Globus pallidus (tissue), 1 donor: ENCODE measurements at regions not wholly inside any gene's neighbourhood (a gene's known extent, or its start where the extent isn't known, plus 50 kb on each side); places are given as distances from the start of the nearest gene placed in this dataset.
"Not testable (repeated sequence)": the region's sequence is repeated elsewhere in the genome, so short reads cannot be mapped to it uniquely, and the experiment has no call there.

Experiments
- DNase-seq: peaks from one replicate; pipeline ENCODE4 v3.0.0-alpha.2; 2015; ENCODE audit warnings: low spot score

DNA sequence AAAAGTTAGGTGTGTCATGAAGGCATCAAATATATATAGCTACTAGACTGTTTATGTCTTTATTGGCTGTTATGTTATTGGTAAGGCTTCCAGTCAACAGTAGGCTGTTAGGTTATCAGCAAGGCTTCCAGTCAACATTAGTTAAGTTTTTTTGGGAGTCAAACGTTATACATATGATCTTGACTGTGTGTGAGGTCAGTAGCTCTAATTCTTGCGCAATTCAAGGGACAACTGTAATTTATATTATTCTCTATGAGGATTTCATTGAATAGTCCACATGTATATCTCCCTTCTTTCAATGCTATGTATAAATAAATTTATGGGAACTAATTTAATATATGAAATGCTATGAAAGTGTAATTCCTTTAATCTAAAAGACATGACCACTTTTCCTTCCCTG lies 757.5 kb upstream of the TMEFF2 start:
- no peak for DNase-seq

DNA sequence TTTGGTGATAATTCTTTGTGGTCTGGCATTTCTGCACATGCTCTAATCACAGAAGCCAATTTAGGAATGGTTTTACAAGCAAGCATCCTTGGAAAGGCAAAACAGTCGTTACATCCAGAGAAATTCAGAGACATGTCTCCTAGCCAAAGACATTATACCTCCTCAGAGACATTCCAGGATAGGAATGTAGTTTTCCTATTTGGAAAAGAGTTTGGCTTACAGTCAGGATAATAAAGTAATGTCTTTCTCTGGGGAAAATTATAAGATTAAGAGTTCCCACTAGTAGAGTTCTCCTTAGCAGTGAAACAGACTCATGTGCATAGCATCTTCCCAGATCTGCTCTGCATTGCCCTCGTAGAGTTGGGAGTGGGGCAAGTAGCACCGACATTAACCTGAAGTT lies 753.6 kb upstream of the TMEFF2 start:
- no peak for DNase-seq

DNA sequence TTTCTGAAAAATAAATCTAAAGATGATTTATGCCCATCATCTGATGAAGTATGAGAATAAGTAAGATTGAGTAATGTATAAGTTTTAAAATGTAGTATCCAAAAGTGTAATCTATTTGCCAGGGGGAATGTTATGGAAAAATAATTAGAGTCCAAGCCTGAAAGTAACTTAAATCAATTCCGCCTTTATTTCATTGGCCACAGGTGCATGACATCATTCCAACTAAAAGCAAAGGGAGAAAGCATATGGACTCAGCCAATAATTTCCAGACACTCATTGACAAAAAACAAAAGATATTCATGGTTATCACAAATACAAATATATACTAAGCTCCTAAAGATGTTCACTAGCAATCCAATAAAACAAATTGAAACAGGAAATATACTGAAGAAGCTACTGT lies 752.6 kb upstream of the TMEFF2 start:
- DNase-seq, result no peak

DNA sequence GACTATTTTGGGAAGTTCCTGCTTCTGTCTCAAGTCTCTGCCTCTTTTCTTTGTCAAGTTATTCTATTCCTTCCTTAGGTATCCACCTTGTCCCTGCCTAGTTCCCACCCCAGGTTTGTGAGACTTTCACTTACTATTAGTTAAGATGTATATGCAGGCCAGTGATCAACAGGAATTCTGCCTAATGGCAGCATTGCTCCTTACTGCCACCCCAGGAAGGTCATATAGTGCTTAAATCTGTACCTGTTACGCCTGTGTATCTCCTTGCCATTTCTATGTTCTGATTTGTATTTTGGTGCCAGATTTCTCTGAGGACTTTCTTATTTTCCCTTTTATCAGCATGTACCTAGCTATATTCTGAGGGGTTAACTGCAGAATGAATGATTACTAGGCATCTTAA lies 746.0 kb upstream of the TMEFF2 start:
- no peak for DNase-seq

DNA sequence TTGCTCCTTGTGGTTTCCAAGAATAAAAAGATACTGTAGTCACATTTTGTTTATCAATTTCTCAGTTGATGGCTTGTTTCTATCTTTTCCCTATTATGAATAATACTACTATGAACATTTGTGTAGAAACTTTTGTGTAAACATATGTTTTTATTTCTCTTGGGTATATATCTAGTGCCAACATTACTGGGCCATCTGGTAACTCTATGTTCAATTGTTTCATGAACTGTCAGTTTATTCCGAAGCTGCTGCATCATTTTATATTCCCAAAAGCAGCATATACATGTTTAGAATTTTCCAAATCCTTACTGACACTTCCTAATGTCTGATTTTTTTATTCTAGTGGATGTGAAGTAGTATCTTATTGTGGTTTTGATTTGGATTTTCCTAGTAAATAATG lies 737.6 kb upstream of the TMEFF2 start:
- no peak for DNase-seq

DNA sequence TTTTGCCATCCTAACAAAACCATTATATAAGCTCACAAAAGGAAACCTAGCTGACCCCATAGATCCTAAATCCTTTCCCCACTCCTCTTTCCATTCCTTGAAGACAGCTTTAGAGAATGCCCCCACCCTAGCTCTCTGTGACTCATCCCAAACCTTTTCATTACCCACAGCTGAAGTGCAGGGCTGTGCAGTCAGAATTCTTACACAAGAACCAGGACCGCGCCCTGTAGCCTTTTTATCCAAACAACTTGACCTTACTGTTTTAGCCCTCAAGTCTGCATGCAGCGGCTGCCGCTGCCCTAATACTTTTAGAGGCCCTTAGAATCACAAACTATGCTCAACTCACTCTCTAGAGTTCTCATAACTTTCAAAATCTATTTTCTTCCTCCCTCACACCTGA lies 726.9 kb upstream of the TMEFF2 start:
- not testable (repeated sequence) for DNase-seq

DNA sequence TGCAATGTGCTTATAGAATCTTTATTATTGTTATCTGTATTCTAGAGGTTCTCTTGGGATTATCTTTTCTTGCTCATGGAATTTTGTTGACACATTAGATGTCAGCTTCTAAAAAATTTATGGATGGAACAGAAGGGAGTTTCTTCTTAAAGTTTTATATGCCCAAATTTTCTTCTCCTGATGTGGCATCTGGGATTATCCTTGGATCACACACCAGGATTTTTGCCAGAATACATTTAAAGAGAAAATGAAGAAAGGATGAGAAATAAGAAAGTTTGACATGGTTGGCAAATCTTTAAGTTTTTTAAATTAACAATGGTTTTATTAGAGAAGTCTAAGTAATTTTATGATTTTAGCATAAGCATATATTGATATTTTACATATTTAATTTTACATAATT lies 706.7 kb upstream of the TMEFF2 start:
- no peak for DNase-seq

DNA sequence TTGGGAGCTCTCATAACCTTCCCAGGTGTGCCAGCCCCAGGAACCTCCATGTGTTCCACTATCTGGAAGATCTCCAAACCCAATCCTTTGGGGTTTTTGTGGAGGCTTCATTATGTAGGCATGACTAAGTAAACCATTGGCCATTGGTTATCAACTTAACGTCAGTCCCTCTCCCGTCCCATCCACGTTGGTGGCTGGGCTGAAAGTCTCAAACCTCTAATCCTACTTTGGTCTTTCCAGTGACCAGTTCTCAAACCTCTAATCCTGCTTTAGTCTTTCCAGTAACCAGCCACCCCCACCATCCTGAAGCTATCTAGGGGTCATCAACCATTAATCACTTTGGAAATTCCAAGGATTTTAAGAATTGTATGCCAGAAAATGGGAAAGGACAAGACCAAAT lies 704.7 kb upstream of the TMEFF2 start:
- no peak for DNase-seq

DNA sequence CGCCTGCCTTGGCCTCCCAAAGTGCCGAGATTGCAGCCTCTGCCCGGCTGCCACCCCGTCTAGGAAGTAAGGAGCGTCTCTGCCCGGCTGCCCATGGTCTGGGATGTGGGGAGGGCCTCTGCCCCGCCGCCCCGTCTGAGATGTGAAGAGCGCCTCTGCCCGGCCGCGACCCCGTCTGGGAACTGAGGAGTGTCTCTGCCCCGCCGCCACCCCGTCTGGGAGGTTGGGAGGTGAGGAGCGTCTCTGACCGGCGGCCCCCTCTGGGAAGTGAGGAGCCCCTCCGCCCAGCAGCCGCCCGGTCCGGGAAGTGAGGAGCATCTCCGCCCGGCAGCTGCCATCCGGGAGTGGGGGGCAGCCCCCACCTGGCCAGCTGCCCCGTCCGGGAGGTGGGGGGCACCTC lies 699.2 kb upstream of the TMEFF2 start:
- not testable (repeated sequence) for DNase-seq

DNA sequence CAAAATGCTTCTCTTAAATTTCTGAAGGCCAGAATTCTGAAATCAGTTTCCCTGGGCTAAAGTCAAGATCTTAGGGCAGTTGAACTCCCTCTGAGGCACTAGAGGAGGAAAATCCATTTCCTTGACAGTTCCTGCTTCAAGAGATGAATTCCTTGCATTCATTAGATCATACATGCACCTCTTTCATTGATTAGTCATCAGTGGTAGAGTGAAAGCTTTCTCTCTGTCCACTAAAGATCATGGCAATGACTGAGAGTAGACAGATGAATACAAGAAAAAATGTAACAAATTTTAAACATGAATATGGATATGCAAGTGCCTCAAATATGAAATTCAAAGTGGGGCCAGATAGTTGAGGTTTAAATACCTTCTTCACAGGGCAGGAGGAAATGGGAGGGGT lies 693.4 kb upstream of the TMEFF2 start:
- DNase-seq, result no peak

DNA sequence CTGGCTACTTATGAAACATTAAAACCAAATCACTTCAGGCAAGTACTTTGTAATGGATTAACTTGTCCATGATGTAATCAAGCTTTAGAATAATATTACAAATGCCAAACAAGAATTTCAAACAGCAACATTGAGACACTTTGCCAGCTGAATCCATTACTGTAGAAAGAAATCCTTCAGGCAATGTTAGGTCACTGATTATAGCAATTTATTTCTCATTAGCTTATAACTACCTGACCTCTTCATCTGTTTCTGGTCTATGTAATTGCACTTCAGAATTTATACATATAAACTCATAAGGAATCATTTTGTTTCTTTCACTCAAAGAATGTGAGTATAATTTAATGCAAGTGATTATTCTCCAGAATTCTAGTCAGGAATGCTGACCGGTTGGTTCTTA lies 692.6 kb upstream of the TMEFF2 start:
- DNase-seq, result no peak

DNA sequence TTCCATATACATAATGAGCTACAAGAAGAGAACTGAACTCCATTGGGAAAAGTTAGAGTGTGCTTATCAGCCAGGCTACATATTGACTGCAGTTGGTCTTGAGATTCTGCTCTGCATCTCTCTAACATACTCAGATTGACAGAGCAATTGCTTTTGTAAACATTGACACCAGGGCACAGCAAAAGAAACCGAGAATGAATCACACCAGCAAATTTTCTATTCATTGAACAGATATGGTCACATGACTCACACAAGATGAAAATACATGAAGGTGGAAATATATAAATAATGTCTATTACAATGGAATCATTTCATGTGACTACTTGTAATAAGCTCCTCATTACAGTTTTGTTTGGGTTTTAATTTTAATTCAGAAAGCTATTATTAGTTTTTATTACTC lies 691.9 kb upstream of the TMEFF2 start:
- no peak for DNase-seq

DNA sequence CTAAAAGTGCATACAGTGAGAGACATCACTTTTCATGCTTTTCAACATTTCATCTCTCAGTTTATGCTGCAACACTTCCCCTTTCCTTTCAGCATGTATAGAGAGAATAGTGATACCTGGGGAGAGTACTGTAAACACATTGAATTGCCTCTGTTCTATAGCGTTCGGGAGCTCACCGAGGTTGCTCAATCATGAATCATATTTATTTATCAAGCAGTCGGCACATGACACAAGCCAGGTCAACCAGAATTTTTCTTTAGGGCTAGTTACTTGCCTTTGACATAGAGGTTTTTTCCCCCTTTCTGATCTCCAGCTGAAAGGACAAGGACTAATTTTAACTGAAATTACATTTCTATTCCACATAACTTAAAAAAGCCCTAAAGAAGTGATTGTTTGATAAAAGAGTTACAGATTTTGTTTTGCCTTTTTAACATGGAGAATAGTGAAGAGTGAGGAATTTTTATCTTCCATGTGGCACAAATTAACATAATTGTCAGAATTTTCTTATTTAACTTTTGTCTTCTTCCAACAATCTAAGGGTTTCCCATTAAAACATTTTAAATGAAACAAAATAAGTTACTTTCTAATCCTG lies 690.9 kb upstream of the TMEFF2 start:
- DNase-seq, result no peak

DNA sequence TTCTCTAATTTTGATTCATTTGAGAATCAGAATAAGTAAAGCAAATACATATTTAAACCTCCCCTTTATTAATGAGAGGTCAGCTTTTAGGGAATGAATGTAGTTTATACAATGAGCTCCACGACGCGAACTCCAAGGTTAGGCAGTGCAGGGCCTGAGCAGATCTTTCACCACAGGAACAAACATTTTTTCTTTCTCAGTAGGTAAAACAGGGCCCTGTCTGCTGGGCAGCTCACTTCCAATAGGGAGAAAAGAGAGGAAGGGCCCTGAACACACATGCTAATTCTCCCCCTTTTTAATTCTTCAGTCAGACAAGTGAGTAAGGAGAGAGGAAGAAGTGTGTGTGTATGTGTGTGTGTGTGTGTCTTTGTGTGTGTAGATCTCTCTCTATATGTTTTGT lies 682.4 kb upstream of the TMEFF2 start:
- DNase-seq, result no peak

DNA sequence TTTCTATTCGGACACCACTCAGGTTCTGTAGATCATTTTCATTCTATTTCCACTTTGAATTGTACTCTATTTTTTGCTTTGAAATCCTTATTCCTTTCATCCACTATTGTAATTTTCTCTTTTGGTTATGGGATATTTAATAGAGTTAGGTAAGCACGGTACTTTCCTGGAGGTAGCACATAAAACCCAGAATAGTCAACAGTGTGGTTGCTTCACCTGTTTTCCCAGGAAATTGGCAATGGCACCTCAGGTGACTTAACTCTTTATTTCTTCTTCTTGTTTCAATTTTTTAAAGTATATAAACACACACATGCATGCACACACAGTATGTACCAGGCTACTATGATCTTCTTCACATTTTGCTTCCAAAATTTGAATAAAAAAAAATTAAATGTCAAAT lies 682.0 kb upstream of the TMEFF2 start:
- DNase-seq, result no peak

DNA sequence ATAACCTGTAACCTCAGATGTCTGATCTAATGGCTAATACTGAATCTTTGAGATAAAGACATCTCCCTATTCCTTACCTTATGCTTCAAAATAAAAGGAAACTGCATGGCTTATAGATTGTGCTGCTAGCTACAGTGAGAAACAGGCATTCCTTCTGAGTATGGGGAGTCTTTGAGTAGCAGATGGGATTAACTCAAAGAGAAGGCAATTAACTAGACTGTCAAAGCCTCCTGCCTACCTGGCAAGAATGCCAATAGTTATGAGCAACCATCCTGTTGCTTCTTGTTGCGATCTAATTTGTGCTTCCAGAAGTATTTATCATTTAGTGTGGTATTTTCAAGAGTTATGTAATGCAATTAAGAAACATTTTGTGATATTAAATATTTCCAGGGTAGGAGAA lies 660.0 kb upstream of the TMEFF2 start:
- DNase-seq, result no peak

DNA sequence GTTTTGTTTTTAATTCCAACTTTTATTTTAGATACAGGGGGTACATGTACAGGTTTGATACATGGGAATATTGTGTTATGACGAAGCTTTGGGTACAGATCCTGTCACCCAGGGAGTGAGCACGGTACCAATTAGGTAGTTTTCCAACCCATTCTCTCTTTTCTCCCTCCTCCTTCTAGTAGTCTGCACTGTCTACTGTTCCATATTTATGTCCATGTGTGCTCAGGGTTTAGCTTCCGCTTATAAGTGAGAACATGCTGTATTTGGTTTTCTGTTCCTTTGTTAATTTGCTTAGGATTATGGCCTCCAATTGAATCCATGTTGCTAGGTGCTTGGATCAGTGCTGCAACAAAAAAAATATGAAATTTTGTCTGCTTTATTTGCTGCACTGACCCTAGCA lies 659.3 kb upstream of the TMEFF2 start:
- no peak for DNase-seq

DNA sequence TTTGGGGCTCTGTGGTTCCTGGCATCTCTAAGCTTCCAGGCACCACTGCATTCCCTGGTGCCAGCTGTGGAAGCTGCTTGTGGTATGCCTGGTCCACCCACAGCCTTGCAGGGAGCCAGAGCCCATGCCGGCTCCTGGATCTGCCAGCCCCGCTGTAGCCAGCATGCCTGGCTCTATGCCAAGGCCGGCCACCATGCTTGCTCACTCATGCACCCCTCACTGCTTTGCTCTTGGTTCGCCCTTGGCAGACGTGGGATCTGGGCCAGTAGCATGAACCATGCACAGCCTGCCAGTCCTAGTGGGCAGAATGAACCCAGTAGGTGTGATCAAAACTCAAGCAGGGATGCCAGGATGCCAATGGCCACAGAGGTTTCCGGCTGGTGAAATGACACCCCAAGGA lies 634.2 kb upstream of the TMEFF2 start:
- DNase-seq, result no peak

DNA sequence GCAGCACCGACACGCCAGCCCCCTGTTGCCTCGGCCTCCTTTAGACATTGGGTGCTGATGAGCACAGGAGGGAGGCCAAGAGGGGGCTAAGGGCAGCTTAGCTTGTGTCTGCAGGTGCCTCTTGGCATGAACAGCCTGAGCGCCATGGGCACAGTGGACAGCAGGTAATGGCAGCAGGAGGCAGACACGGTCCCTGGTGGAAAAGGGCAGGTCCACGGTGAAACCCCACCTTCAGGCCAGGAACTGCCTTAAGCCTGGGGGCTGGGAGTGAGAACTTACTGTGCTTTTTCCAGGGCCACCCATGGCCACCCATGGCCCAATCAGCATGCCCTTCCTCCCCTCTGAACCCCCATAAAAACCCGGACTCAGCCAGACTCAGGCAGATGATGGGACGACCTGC lies 633.4 kb upstream of the TMEFF2 start:
- DNase-seq, result no peak

DNA sequence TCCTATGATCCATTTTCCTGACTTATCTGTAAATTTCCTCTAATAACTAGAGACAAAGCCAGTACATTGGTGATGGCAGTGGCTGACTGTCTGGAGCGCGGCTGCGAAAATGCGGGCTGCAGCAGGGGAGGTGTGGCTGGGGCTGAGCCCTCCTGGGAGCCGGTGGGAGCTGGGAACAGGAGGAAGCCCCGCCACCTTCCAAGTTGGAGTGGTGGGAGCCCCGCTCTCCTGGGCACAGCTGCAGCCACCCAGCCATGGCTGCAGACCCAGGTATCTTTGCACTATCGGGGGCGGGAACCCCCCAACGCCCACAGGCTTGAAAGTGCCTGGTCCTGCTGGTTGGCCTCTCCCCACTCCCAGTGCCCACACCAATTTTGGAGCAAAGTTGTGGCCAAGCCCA lies 633.0 kb upstream of the TMEFF2 start:
- no peak for DNase-seq

DNA sequence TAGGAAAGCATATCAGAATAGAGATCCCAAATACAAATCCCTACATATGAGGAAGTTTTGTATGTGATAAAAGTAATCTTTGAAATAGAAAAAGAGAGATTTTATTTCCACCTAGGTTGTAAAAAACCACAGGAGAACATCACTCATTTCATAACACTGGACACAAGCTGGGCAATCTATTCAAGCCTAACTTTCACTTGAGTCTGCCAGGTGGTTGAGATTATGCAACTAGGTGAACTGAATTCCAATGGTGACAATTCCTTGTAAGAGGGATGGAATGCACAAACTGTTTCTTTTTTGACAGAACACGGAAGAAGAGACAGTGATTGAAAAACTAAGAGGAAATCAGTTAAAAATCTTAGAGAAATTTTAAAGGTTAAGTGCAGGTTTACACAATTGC lies 619.6 kb upstream of the TMEFF2 start:
- no peak for DNase-seq

DNA sequence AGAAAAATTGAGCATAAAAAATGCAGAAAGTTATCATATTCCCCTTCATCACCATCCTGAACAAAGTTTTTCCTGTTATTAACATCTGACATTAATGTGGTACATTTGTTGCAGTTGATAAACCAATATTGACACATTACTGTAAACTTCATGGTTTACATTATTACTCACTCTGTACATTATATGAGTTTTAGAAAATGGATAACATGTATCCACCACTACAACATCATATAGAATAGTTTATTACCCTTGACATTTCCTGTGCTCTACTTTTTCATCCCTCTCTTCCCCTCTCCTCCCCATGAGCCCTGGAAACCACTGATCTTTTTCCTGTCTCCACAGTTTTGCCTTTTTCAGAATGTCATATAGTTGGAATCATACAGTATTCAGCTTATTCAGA lies 618.6 kb upstream of the TMEFF2 start:
- no peak for DNase-seq

DNA sequence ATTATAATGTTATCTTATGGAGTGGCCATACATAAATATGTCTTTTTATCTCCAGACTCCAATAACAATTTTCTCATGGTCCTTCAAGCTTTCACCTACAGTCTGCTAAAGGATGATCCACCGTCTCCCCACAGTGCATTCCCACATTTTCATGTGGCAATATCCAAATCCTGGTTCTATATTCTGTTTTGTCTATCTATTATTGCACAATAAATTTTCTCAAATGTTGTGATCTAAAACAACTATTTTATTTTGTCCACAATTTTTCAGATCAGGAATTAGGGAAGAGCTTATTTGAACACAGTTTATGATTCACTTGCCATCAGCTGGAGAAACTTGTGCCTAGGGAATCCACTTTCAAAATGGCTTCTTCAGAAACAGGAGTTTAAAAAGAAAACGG lies 614.4 kb upstream of the TMEFF2 start:
- no peak for DNase-seq

DNA sequence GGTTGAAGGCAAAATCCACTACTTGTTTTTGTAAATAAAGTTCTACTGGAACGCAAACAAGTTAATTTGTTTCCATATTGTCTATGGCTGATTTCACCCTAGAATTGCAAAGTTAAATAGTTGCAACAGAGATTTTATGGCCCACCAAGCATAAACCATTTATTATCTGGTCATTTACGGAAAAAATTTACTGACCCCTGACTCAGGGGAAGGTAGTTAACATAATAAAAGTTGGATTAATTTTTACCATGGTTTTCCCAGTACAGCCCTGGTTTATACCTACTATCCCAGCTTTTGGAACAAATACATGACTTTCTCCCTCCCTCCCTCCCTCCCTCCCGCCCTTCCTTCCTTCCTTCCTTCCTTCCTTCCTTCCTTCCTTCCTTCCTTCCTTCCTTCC lies 588.9 kb upstream of the TMEFF2 start:
- no peak for DNase-seq
